WTC11 (cell line): ENCODE measurements at regions not wholly inside any gene's neighbourhood (a gene's known extent, or its start where the extent isn't known, plus 50 kb on each side); places are given as distances from the start of the nearest gene placed in this dataset.

Source experiments
- ATAC-seq: fragments of 200-7000 bp; cut with Tn5 transposase; 2 replicates; pipeline ENCODE4 v1.10.0; 2021; ENCODE audit warnings: mild to moderate bottlenecking, moderate library complexity
- CTCF ChIA-PET: fragments of 300-600 bp; sonication (Branson Sonifier 250); formaldehyde crosslinking; loops from one replicate; lab custom pipeline; 2021; ENCODE audit warnings: antibody characterized with exemption; lab: Charles Lee
- POLR2A ChIA-PET: fragments of 350-600 bp; sonication (Branson Sonifier 250); formaldehyde crosslinking; loops from one replicate; lab custom pipeline; 2021; ENCODE audit warnings: antibody characterized with exemption; lab: Charles Lee
- DNase-seq: peaks from one replicate; pipeline ENCODE4 v3.0.0; 2021; ENCODE audit warnings: low spot score
- H3K27ac Mint-ChIP-seq: 2 replicates; pipeline ENCODE4 v1.8.0; 2021; ENCODE audit warnings: mixed read lengths
- H3K27me3 Mint-ChIP-seq: 2 replicates; pipeline ENCODE4 v1.8.0; 2021; ENCODE audit warnings: low read depth, mild to moderate bottlenecking, moderate library complexity, mixed read lengths
- H3K36me3 Mint-ChIP-seq: 2 replicates; pipeline ENCODE4 v1.8.0; 2021; ENCODE audit warnings: mixed read lengths
- H3K4me1 Mint-ChIP-seq: 2 replicates; pipeline ENCODE4 v1.8.0; 2022; ENCODE audit warnings: mixed read lengths
- H3K4me3 Mint-ChIP-seq: 2 replicates; pipeline ENCODE4 v1.8.0; 2021; ENCODE audit warnings: mild to moderate bottlenecking, moderate library complexity, mixed read lengths
- H3K9me3 Mint-ChIP-seq: 2 replicates; pipeline ENCODE4 v1.8.0; 2021; ENCODE audit warnings: mixed read lengths
- AFF4 ChIP-seq: sonication (generic); formaldehyde crosslinking; IDR thresholded peaks from 2 replicates; pipeline ENCODE4 v1.8.1; 2023; ENCODE audit warnings: mild to moderate bottlenecking, missing genetic modification reagents, borderline replicate concordance
- AR ChIP-seq: fragments of 250-450 bp; sonication (Bioruptor Pico); IDR thresholded peaks from 2 replicates; pipeline ENCODE4 v1.9.0; 2021; ENCODE audit warnings: mild to moderate bottlenecking
- ERG ChIP-seq: fragments of 250-450 bp; sonication (Bioruptor Pico); IDR thresholded peaks from 2 replicates; pipeline ENCODE4 v1.8.0; 2021; ENCODE audit warnings: mild to moderate bottlenecking
- ESRRA ChIP-seq: sonication (generic); formaldehyde crosslinking; IDR thresholded peaks from 2 replicates; pipeline ENCODE4 v1.8.1; 2022; ENCODE audit warnings: mild to moderate bottlenecking, missing genetic modification reagents, borderline replicate concordance
- HMGA2 ChIP-seq: fragments of 250-450 bp; sonication (Bioruptor Pico); IDR thresholded peaks from 2 replicates; pipeline ENCODE4 v1.4.0; 2021; ENCODE audit warnings: mild to moderate bottlenecking, moderate library complexity
- MLX ChIP-seq: sonication (generic); formaldehyde crosslinking; IDR thresholded peaks from 2 replicates; pipeline ENCODE4 v1.8.1; 2023; ENCODE audit warnings: mild to moderate bottlenecking, missing genetic modification reagents, moderate library complexity
- RORB ChIP-seq: fragments of 250-450 bp; sonication (Bioruptor Pico); IDR thresholded peaks from 2 replicates; pipeline ENCODE4 v1.9.0; 2021; ENCODE audit warnings: mild to moderate bottlenecking
- ZNF219 ChIP-seq: sonication (generic); formaldehyde crosslinking; IDR thresholded peaks from 2 replicates; pipeline ENCODE4 v1.8.0; 2023; ENCODE audit warnings: missing genetic modification reagents, mild to moderate bottlenecking, borderline replicate concordance
- ZNF263 ChIP-seq: sonication (generic); formaldehyde crosslinking; IDR thresholded peaks from 2 replicates; pipeline ENCODE4 v1.8.1; 2022; ENCODE audit warnings: low read depth, mild to moderate bottlenecking, moderate library complexity, missing genetic modification reagents
- ZNF281 ChIP-seq: sonication (generic); formaldehyde crosslinking; IDR thresholded peaks from 2 replicates; pipeline ENCODE4 v1.8.0; 2023; ENCODE audit warnings: mild to moderate bottlenecking, missing genetic modification reagents
- ZNF317 ChIP-seq: sonication (generic); formaldehyde crosslinking; IDR thresholded peaks from 2 replicates; pipeline ENCODE4 v1.8.1; 2023; ENCODE audit warnings: low read depth, mild to moderate bottlenecking, moderate library complexity, missing genetic modification reagents, borderline replicate concordance
- ZNF396 ChIP-seq: fragments of 250-450 bp; sonication (Bioruptor Pico); IDR thresholded peaks from 2 replicates; pipeline ENCODE4 v1.8.0; 2021; ENCODE audit warnings: mild to moderate bottlenecking, moderate library complexity, borderline replicate concordance
- ZNF423 ChIP-seq: fragments of 250-450 bp; sonication (Bioruptor Pico); IDR thresholded peaks from 2 replicates; pipeline ENCODE4 v2.1.2; 2022; ENCODE audit warnings: mild to moderate bottlenecking, moderate library complexity
- ZSCAN18 ChIP-seq: fragments of 250-450 bp; sonication (Bioruptor Pico); IDR thresholded peaks from 2 replicates; pipeline ENCODE4 v2.1.2; 2022; ENCODE audit warnings: mild to moderate bottlenecking, moderate library complexity
- TF ChIP-seq, protein P1 (sequence below): sonication (generic); formaldehyde crosslinking; IDR thresholded peaks from 2 replicates; pipeline ENCODE4 v1.8.0; 2022; ENCODE audit warnings: mild to moderate bottlenecking, missing genetic modification reagents
- TF ChIP-seq, protein P2 (sequence below): sonication (generic); formaldehyde crosslinking; IDR thresholded peaks from 2 replicates; pipeline ENCODE4 v1.8.0; 2022; ENCODE audit warnings: mild to moderate bottlenecking, missing genetic modification reagents
- TF ChIP-seq, protein P3 (sequence below): fragments of 250-450 bp; sonication (Bioruptor Pico); conservative IDR thresholded peaks from 2 replicates; pipeline ENCODE4 v1.9.0; 2021; ENCODE audit warnings: mild to moderate bottlenecking

GRCh38 chr6:91447081-91447480 lies 860.2 kb upstream of the MAP3K7 start:
- DNase-seq = no peak
- Mint-ChIP-seq H3K27ac (no peak overlapping the region), H3K36me3 (no peaks in the 10 kb centered on the region), H3K27me3 (no peaks in the 10 kb centered on the region), H3K9me3 (no peaks in the 10 kb centered on the region), H3K4me1 (peaks cover 4% of the 10 kb centered on the region; the same call in 1 of the 2 replicates), H3K4me3 (no peak overlapping the region)
- TF ChIP-seq ERG (CRISPR knock-in tag) = no peak
- TF ChIP-seq ZNF219 (CRISPR knock-in tag) = no peak
- no peak for TF ChIP-seq ZNF396 (CRISPR knock-in tag)
- no peak for TF ChIP-seq HMGA2
- TF ChIP-seq, protein P1, sequence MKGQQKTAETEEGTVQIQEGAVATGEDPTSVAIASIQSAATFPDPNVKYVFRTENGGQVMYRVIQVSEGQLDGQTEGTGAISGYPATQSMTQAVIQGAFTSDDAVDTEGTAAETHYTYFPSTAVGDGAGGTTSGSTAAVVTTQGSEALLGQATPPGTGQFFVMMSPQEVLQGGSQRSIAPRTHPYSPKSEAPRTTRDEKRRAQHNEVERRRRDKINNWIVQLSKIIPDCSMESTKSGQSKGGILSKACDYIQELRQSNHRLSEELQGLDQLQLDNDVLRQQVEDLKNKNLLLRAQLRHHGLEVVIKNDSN (CRISPR knock-in tag) = no peak
- no peak for TF ChIP-seq ZNF281 (CRISPR knock-in tag)
- TF ChIP-seq RORB (CRISPR knock-in tag) = no peak
- no peak for TF ChIP-seq ZSCAN18 (CRISPR knock-in tag)
- no peak for TF ChIP-seq ZNF317 (CRISPR knock-in tag)
- no peak for TF ChIP-seq ZNF423 (CRISPR knock-in tag)
- CTCF ChIA-PET = no interaction called here
- POLR2A ChIA-PET = no interaction called here
- ATAC-seq = no peak

DNA sequence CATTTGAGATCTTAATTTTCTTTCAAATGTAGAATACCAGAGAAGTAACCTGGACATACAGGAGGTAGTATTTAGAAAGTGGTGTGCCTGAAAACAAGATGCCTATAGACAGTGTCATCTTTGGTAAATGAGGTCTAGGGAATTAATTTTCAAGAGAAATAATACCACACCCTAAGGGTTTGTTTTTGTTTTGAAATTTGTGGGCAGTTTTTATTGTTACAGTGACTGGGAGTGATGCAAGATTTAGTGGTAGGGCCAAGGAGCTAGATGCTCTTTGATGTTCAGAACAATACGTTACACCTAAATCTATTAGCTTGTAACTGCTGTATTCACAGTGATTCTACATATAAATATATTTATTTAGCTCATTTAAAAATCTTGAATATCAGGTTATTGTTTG lies 856.5 kb upstream of the MAP3K7 start:
- no peak for ATAC-seq
- POLR2A ChIA-PET = no interaction called here
- H3K4me1 Mint-ChIP-seq = peaks cover 4% of the 10 kb centered on the region
- no peaks in the 10 kb centered on the region for H3K9me3 Mint-ChIP-seq
- H3K36me3 Mint-ChIP-seq = no peaks in the 10 kb centered on the region
- H3K27me3 Mint-ChIP-seq = no peaks in the 10 kb centered on the region
- H3K27ac Mint-ChIP-seq = no peak overlapping the region
- no peak overlapping the region for H3K4me3 Mint-ChIP-seq
- DNase-seq = no peak
- CTCF ChIA-PET = no interaction called here
- TF ChIP-seq ZNF263 (CRISPR knock-in tag) (no peak), ESRRA (CRISPR knock-in tag) (no peak), AFF4 (CRISPR knock-in tag) (no peak), AR (CRISPR knock-in tag) (no peak), MLX (CRISPR knock-in tag) (no peak)
- TF ChIP-seq, protein P2, sequence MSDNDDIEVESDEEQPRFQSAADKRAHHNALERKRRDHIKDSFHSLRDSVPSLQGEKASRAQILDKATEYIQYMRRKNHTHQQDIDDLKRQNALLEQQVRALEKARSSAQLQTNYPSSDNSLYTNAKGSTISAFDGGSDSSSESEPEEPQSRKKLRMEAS (CRISPR knock-in tag) = no peak
- TF ChIP-seq, protein P3, sequence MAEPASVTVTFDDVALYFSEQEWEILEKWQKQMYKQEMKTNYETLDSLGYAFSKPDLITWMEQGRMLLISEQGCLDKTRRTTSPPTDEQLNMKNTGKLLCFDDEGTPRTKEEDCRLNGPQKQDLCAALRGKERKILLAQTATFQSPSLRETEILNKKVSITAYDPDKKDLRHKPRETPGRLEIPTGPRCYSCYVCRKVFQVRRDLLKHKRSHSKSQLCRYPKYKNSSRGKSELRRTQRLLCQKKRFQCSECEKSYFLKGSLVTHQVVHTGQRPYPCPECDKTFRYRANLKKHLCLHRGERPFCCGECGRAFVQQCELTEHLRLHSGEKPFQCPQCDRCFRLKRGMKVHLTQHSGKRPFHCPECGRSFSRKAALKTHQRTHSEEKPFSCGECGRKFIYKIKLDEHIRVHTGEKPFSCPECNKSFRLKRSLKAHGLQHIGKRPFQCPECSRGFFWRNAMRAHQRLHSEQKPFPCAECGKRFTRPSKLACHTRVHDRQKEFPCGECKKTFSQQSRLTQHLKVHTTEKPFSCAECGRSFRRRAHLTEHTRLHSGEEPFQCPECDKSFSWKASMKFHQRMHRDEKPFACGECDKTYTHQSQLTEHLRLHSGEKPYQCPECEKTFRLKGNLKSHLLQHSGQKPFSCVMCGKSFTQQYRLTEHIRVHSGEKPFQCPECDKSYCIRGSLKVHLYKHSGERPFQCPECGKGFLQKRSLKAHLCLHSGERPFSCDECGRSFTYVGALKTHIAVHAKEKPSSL = no peak
